DND-41 (cell line): ENCODE measurements at regions not wholly inside any gene's neighbourhood (a gene's known extent, or its start where the extent isn't known, plus 50 kb on each side); places are given as distances from the start of the nearest gene placed in this dataset.

ENCODE experiments used
- ATAC-seq: fragments of 200-7000 bp; cut with Tn5 transposase; 3 replicates; pipeline ENCODE4 v1.9.1; 2021; ENCODE audit warnings: low read depth; ENCODE audit not compliant: insufficient read depth
- DNase-seq: peaks from one replicate; pipeline ENCODE4 v3.0.0-alpha.2; 2020
- H2AFZ ChIP-seq: 2 replicates; pipeline ENCODE4 v1.6.0; 2012; ENCODE audit warnings: low read depth, low read length
- H3K27ac ChIP-seq: 2 replicates; pipeline ENCODE4 v1.5.1; 2012; ENCODE audit warnings: low read length, inconsistent platforms
- H3K27me3 ChIP-seq: fragments of 200-600 bp; sonication (generic); 2 replicates; pipeline ENCODE4 v1.6.0; 2012; ENCODE audit warnings: low read length, mild to moderate bottlenecking, inconsistent platforms; ENCODE audit not compliant: insufficient read depth, poor library complexity
- H3K36me3 ChIP-seq: 2 replicates; pipeline ENCODE4 v1.5.1; 2012; ENCODE audit warnings: low read length, inconsistent platforms; ENCODE audit not compliant: insufficient read depth
- H3K4me1 ChIP-seq: 2 replicates; pipeline ENCODE4 v1.5.1; 2012; ENCODE audit warnings: mild to moderate bottlenecking, low read length; ENCODE audit not compliant: insufficient read depth
- H3K4me2 ChIP-seq: 2 replicates; pipeline ENCODE4 v1.6.0; 2012; ENCODE audit warnings: mild to moderate bottlenecking, moderate library complexity, low read length, inconsistent platforms; ENCODE audit not compliant: insufficient read depth
- H3K4me3 ChIP-seq, 2 experiments: fragments of 200-600 bp in 1 of 2; shearing (Covaris generic) in 1 of 2; 2 replicates each; pipeline ENCODE4 v1.5.1; 2012 to 2016; ENCODE audit warnings: inconsistent platforms in 2 of 2, low read length in 2 of 2, mild to moderate bottlenecking in 2 of 2, low read depth in 1 of 2, moderate library complexity in 1 of 2
- H3K79me2 ChIP-seq: 2 replicates; pipeline ENCODE4 v1.6.0; 2012; ENCODE audit warnings: low read length, inconsistent platforms; ENCODE audit not compliant: insufficient read depth
- H3K9ac ChIP-seq: 2 replicates; pipeline ENCODE4 v1.6.0; 2012; ENCODE audit warnings: low read depth, mild to moderate bottlenecking, inconsistent platforms, low read length, moderate library complexity
- H3K9me3 ChIP-seq: 2 replicates; pipeline ENCODE4 v1.5.1; 2012; ENCODE audit warnings: low read length, moderate library complexity, mild to moderate bottlenecking, inconsistent platforms; ENCODE audit not compliant: insufficient read depth, severe bottlenecking
- H4K20me1 ChIP-seq: 2 replicates; pipeline ENCODE4 v1.6.0; 2012; ENCODE audit warnings: low read length; ENCODE audit not compliant: insufficient read depth
- EZH2 ChIP-seq: IDR thresholded peaks from 3 replicates; pipeline ENCODE4 v1.6.1; 2012; ENCODE audit warnings: borderline replicate concordance, low read depth, mild to moderate bottlenecking, moderate library complexity, low read length, inconsistent platforms; ENCODE audit not compliant: severe bottlenecking
- TF ChIP-seq, protein P1 (sequence below): IDR thresholded peaks from 2 replicates; pipeline ENCODE4 v1.5.1; 2012; ENCODE audit warnings: borderline replicate concordance, low read length, moderate library complexity, mild to moderate bottlenecking; ENCODE audit not compliant: poor library complexity, severe bottlenecking; ENCODE audit errors: extremely low read depth

DNA sequence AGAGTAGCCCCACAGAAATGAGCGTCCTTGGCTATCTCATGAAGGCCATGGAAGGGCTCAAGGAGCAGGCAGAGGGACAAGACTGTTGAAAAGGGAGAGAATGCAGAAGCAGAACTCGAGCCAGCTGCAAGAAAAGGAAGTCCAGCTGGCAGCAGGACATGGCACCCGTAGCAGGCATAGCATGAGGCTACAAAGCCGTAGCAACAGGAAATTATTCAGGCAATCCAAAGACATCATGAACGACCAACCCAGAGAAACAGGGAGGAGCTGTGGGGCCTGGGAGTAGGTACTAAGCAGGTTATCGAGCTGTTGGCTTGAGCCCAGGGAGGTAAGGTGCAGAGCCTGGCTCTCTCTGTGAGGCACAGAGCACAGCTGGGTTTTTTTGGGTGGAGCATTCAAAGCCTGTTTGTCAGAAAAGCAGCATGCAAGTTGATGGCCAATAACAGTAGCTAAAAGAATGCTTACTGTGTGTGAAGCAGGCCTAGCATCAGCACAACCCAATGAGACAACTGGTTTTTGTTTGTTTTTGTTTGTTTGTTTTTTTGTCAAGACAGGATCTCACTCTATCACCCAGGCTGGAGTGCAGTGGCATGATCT is 144.0 kb upstream of the SMAD3 start:
- no peak overlapping the region for H3K9ac ChIP-seq
- no peak overlapping the region for H2AFZ ChIP-seq
- no peaks in the 10 kb centered on the region for H3K4me1 ChIP-seq
- no peaks in the 10 kb centered on the region for H3K27me3 ChIP-seq
- peaks cover 18% of the 10 kb centered on the region for H3K9me3 ChIP-seq
- H3K79me2 ChIP-seq: no peaks in the 10 kb centered on the region
- H3K4me3 ChIP-seq: no peak overlapping the region
- no peaks in the 10 kb centered on the region for H4K20me1 ChIP-seq
- DNase-seq (no peak), ATAC-seq (no peak)
- no peak overlapping the region for H3K27ac ChIP-seq
- no peaks in the 10 kb centered on the region for H3K36me3 ChIP-seq
- TF ChIP-seq EZH2: no peak
- TF ChIP-seq, protein P1, sequence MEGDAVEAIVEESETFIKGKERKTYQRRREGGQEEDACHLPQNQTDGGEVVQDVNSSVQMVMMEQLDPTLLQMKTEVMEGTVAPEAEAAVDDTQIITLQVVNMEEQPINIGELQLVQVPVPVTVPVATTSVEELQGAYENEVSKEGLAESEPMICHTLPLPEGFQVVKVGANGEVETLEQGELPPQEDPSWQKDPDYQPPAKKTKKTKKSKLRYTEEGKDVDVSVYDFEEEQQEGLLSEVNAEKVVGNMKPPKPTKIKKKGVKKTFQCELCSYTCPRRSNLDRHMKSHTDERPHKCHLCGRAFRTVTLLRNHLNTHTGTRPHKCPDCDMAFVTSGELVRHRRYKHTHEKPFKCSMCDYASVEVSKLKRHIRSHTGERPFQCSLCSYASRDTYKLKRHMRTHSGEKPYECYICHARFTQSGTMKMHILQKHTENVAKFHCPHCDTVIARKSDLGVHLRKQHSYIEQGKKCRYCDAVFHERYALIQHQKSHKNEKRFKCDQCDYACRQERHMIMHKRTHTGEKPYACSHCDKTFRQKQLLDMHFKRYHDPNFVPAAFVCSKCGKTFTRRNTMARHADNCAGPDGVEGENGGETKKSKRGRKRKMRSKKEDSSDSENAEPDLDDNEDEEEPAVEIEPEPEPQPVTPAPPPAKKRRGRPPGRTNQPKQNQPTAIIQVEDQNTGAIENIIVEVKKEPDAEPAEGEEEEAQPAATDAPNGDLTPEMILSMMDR: no peak
- H3K4me2 ChIP-seq: no peak overlapping the region

DNA sequence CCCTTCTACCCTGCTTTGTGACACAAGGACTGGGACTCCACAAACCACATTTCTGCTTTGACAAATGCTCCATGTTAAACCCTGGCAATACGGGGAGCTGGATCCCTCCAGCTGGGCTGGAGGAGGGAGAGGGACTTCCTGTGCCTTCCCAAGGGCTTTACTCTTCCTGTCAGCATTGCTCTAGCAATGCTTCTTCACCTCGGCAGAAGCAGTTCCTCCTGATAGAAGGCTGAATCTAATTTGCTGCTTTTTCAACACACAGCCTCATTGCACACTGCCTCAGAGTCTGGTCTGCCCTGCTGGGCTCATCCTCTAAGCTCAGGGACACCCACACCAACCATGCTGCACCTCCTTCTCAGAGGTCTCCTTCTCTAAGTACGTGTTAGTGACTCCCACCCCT is 142.8 kb upstream of the SMAD3 start:
- Histone ChIP-seq H2AFZ (no peak overlapping the region), H3K9me3 (peaks cover 18% of the 10 kb centered on the region), H3K4me2 (no peak overlapping the region), H3K4me3 (no peak overlapping the region), H3K27me3 (no peaks in the 10 kb centered on the region), H3K9ac (no peak overlapping the region), H3K27ac (no peak overlapping the region), H3K36me3 (no peaks in the 10 kb centered on the region), H4K20me1 (no peaks in the 10 kb centered on the region), H3K79me2 (no peaks in the 10 kb centered on the region), H3K4me1 (no peaks in the 10 kb centered on the region)
- DNase-seq: no peak
- ATAC-seq: no peak
- no peak for TF ChIP-seq EZH2
- TF ChIP-seq, protein P1: no peak

DNA sequence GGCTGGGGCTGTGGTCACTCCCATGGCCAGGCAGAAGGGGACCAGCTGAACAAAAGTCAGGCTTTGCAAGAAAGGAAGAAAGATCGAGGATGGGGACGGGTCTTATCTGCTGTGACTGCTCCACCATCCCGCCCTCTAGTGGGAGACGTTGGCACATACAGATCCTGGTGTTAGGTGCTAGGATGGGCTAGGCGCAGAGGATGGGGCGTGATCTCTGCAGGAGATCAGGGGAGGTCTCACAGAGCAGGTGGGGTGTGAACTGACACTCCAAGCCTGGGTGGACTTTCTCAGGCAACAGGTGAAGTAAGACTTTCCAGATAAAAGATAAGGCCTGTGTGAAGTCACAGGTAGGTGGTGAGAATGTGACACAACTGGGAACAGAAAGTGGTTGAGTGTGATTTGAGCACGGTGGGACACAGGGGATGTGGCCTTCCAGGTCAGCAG is 141.9 kb upstream of the SMAD3 start:
- H3K36me3 ChIP-seq: no peaks in the 10 kb centered on the region
- no peaks in the 10 kb centered on the region for H3K79me2 ChIP-seq
- no peak overlapping the region for H2AFZ ChIP-seq
- H3K4me3 ChIP-seq: no peak overlapping the region
- no peaks in the 10 kb centered on the region for H3K27me3 ChIP-seq
- H3K9ac ChIP-seq: no peak overlapping the region
- no peaks in the 10 kb centered on the region for H3K4me1 ChIP-seq
- H4K20me1 ChIP-seq: no peaks in the 10 kb centered on the region
- no peak overlapping the region for H3K4me2 ChIP-seq
- DNase-seq: peak; percentile 21
- H3K9me3 ChIP-seq: peaks cover 12% of the 10 kb centered on the region
- H3K27ac ChIP-seq: no peak overlapping the region
- no peak for ATAC-seq
- TF ChIP-seq, protein P1: peak; percentile 55
- no peak for TF ChIP-seq EZH2
